ENCODE measurements at regions not wholly inside any gene's neighbourhood (a gene's known extent, or its start where the extent isn't known, plus 50 kb on each side); places are given as distances from the start of the nearest gene placed in this dataset.
A peak's percentile ranks its signal among the peaks of the same experiment; 100 is the strongest.

DNA sequence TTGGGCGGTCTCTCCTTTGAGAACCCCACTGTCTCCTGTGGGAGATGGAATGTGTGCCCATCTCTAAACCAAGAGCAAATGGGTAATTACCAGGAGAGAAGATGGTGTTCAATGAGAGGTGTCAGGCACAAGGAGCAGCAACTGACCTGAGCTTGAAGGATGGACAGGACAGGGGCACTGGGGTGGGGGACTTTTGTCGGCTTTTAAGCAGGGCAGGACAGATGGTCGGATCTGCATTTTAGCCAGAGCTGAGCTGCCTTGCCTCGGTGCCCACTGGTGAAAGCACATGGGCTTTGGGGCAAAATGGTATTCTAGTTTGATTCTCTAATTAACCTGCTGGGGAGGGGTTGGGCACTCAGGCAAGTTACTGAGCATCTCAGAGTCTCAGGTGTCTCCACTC, 98.0 kb downstream of the INHBB start:
- H3K9me3 Mint-ChIP-seq, result no peaks in the 10 kb centered on the region
- peaks cover 11% of the 10 kb centered on the region for H3K4me1 ChIP-seq (ENCODE audit: insufficient read depth, low read length)
- peaks cover 29 to 47% of the 10 kb centered on the region in 2 experiments for H3K27me3 ChIP-seq (ENCODE audit: control insufficient read depth in 1 of 2, insufficient read depth in 2 of 2, low read length in 2 of 2)
- H3K4me3 Mint-ChIP-seq, result peak overlapping the region; percentile 69
- intact Hi-C loops (cut with DNase I, micrococcal nuclease), result no loop called here
- peaks cover 0 to 15% of the 10 kb centered on the region in 2 experiments for H3K9me3 ChIP-seq (ENCODE audit: control insufficient read depth in 1 of 2, insufficient read depth in 1 of 2, low read length in 2 of 2)
- ChIA-PET POLR2A (no interaction called here), CTCF (no interaction called here)
- no peak overlapping the region for H3K27ac Mint-ChIP-seq
- ATAC-seq (ENCODE audit: poor library complexity) (no peak), DNase-seq (no peak)
- no peaks in the 10 kb centered on the region for H3K36me3 ChIP-seq (ENCODE audit: insufficient read depth, low read length)
- no peak for TF ChIP-seq CTCF (IDR thresholded peaks at IDR 0.05)
- no peak overlapping the region for H3K27ac ChIP-seq (ENCODE audit: low read depth in 1 of 2, low read length in 2 of 2)
- peaks cover 58% of the 10 kb centered on the region for H3K27me3 Mint-ChIP-seq
- no peaks in the 10 kb centered on the region for H3K36me3 Mint-ChIP-seq (ENCODE audit: low read depth)
- H3K4me1 Mint-ChIP-seq (ENCODE audit: low read depth), result peaks cover 4% of the 10 kb centered on the region
- H3K4me3 ChIP-seq (ENCODE audit: low read length), result no peak overlapping the region

DNA sequence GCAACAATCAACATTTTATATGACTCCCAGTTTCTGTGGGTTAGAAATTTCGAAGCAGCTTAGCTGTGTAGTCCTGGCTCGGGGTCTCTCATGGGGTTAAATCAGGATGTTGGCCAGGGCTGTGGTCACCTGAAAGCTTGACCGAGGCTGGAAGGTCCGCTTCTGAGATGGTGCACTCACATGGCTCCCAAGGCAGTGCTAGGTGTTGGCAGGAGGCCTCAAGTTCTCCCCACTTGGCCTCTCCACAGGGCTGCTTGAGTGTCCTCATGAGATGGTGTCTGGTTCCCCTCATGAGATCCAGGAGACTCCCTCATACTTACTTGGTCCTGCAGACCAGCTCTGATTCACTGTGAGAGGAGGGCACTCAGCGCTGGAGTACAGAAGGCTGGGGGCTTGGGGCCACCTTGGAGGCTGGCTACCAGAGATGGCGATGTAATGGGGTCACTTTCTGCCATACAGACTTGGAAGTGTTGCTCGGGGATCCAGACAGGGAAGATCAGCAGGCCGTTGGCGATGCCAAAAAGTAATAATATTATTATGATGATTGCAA, 98.8 kb downstream of the INHBB start:
- DNase-seq, result no peak
- Histone ChIP-seq H3K27me3 (ENCODE audit: control insufficient read depth in 1 of 2, insufficient read depth in 2 of 2, low read length in 2 of 2) (peaks cover 29 to 39% of the 10 kb centered on the region in 2 experiments), H3K27ac (ENCODE audit: low read depth in 1 of 2, low read length in 2 of 2) (no peak overlapping the region), H3K9me3 (ENCODE audit: control insufficient read depth in 1 of 2, insufficient read depth in 1 of 2, low read length in 2 of 2) (peaks cover 0 to 15% of the 10 kb centered on the region in 2 experiments), H3K4me3 (ENCODE audit: low read length) (no peak overlapping the region), H3K4me1 (ENCODE audit: insufficient read depth, low read length) (peaks cover 11% of the 10 kb centered on the region), H3K36me3 (ENCODE audit: insufficient read depth, low read length) (no peaks in the 10 kb centered on the region)
- ChIA-PET CTCF (no interaction called here), POLR2A (no interaction called here)
- Mint-ChIP-seq H3K9me3 (no peaks in the 10 kb centered on the region), H3K27ac (no peak overlapping the region), H3K36me3 (ENCODE audit: low read depth) (no peaks in the 10 kb centered on the region), H3K27me3 (peaks cover 50% of the 10 kb centered on the region), H3K4me3 (no peak overlapping the region), H3K4me1 (ENCODE audit: low read depth) (peaks cover 4% of the 10 kb centered on the region)
- intact Hi-C loops (cut with DNase I, micrococcal nuclease), result no loop called here
- TF ChIP-seq CTCF (IDR thresholded peaks at IDR 0.05), result no peak
- no peak for ATAC-seq (ENCODE audit: poor library complexity)

GRCh38 chr2:120445449-120446143, 99.7 kb downstream of the INHBB start:
- no peak overlapping the region for H3K4me3 ChIP-seq (ENCODE audit: low read length)
- ChIA-PET CTCF (no interaction called here), POLR2A (no interaction called here)
- intact Hi-C loops (cut with DNase I, micrococcal nuclease), result no loop called here
- peaks cover 0 to 15% of the 10 kb centered on the region in 2 experiments for H3K9me3 ChIP-seq (ENCODE audit: control insufficient read depth in 1 of 2, insufficient read depth in 1 of 2, low read length in 2 of 2)
- peaks cover 42% of the 10 kb centered on the region for H3K27me3 Mint-ChIP-seq
- no peak for TF ChIP-seq CTCF (IDR thresholded peaks at IDR 0.05)
- H3K27ac Mint-ChIP-seq, result no peak overlapping the region
- DNase-seq, result no peak
- no peak overlapping the region for H3K4me3 Mint-ChIP-seq
- peaks cover 4% of the 10 kb centered on the region for H3K4me1 Mint-ChIP-seq (ENCODE audit: low read depth)
- no peak for ATAC-seq (ENCODE audit: poor library complexity)
- peaks cover 28 to 37% of the 10 kb centered on the region in 2 experiments for H3K27me3 ChIP-seq (ENCODE audit: control insufficient read depth in 1 of 2, insufficient read depth in 2 of 2, low read length in 2 of 2)
- H3K9me3 Mint-ChIP-seq, result no peaks in the 10 kb centered on the region
- no peaks in the 10 kb centered on the region for H3K36me3 ChIP-seq (ENCODE audit: insufficient read depth, low read length)
- no peak overlapping the region for H3K27ac ChIP-seq (ENCODE audit: low read depth in 1 of 2, low read length in 2 of 2)
- H3K4me1 ChIP-seq (ENCODE audit: insufficient read depth, low read length), result peaks cover 11% of the 10 kb centered on the region
- H3K36me3 Mint-ChIP-seq (ENCODE audit: low read depth), result no peaks in the 10 kb centered on the region
